Adrenal gland (tissue), 9 donors: ENCODE measurements at regions not wholly inside any gene's neighbourhood (a gene's known extent, or its start where the extent isn't known, plus 50 kb on each side); places are given as distances from the start of the nearest gene placed in this dataset.

ENCODE experiments used
- DNase-seq, 7 donors: peaks; one replicate each; pipeline ENCODE4 v3.0.0-alpha.2; 2019 to 2020
- H3K27ac ChIP-seq, 5 donors: fragments of 200-600 bp; sonication (generic) in 4 of 5; 1 replicate in 3 of 5; 2 replicates in 2 of 5; pipeline versions ENCODE4 v1.5.1 to v1.8.0; 2016 to 2020; ENCODE audit warnings: mild to moderate bottlenecking in 1 of 5
- H3K27me3 ChIP-seq: fragments of 200-600 bp; 2 replicates; pipeline ENCODE4 v1.8.0; 2021
- H3K36me3 ChIP-seq, 2 donors: fragments of 200-600 bp; replicated peaks in 1 of 2; 1 replicate in 1 of 2; 2 replicates in 1 of 2; pipeline versions ENCODE4 v1.5.1 to v1.8.0; 2018 to 2022
- H3K4me1 ChIP-seq, 2 donors: fragments of 200-600 bp; replicated peaks in 1 of 2; 1 replicate in 1 of 2; 2 replicates in 1 of 2; pipeline versions ENCODE4 v1.5.1 to v1.8.0; 2018 to 2021
- H3K4me3 ChIP-seq, 4 donors: fragments of 200-600 bp; sonication (generic) in 3 of 4; one replicate each; pipeline ENCODE4 v1.5.1; 2016 to 2018
- H3K9me3 ChIP-seq, 3 donors: fragments of 200-600 bp; sonication (generic) in 1 of 3; replicated peaks in 1 of 3; 1 replicate in 2 of 3; 2 replicates in 1 of 3; pipeline versions ENCODE4 v1.5.1 to v1.8.0; 2016 to 2021
- CTCF ChIP-seq, 6 experiments: fragments of 450-650 bp in 4 of 6; fragments of 200-600 bp in 2 of 6; sonication (generic) in 1 of 6; IDR thresholded peaks; 1 replicate in 5 of 6; 2 replicates in 1 of 6; pipeline versions ENCODE4 v1.5.1 to v1.8.0; 2016 to 2021; ENCODE audit warnings: antibody characterized with exemption in 6 of 6, mild to moderate bottlenecking in 2 of 6, moderate library complexity in 1 of 6
- POLR2A ChIP-seq, 2 donors: fragments of 450-650 bp; IDR thresholded peaks; one replicate each; pipeline ENCODE4 v1.6.1; 2017; ENCODE audit warnings: antibody characterized with exemption in 2 of 2, mild to moderate bottlenecking in 2 of 2, moderate library complexity in 1 of 2
- WGBS, 4 donors: extraction: QIAGEN DNeasy Blood & Tissue Kit in 2 of 4; methylation state at CpG; one replicate each; pipeline versions ENCODE4 v1.1.5 to v1.1.7; 2013 to 2017; 5-methylcytosine and 5-hydroxymethylcytosine counted together
- intact Hi-C, 2 donors: fragments of 100-400 bp; cut with DNase I; formaldehyde crosslinking; loops; one replicate each; pipeline versions ENCODE4 v1.14.1 to v1.15.0; 2022 to 2023
- donor health status: healthy with polysubstance abuse.
- donor health status: Bipolar disorder and iron deficiency.
- donor health status: DM: yes; HTN: yes; CAD: no.
- donor health status: DM: no; HTN: no; CAD: no.
- donor health status: DM: no; HTN: no; CAD: no.

GRCh38 chr3:34872406-34872805 lies 766.9 kb upstream of the ARPP21 start:
- no peaks in the 10 kb centered on the region for H3K4me1 ChIP-seq
- H3K27ac ChIP-seq: no peak overlapping the region
- 85 to 92% (median 87%) methylated on average over 7 of the region's 7 CpGs for WGBS, 4 donors
- intact Hi-C loops: no loop called here
- no peak for DNase-seq
- H3K36me3 ChIP-seq: no peaks in the 10 kb centered on the region
- no peak overlapping the region for H3K4me3 ChIP-seq
- no peaks in the 10 kb centered on the region for H3K9me3 ChIP-seq
- no peak for TF ChIP-seq CTCF (IDR thresholded peaks at IDR 0.05)
- TF ChIP-seq POLR2A (IDR thresholded peaks at IDR 0.05): no peak
- H3K27me3 ChIP-seq: no peaks in the 10 kb centered on the region

- intact Hi-C loops: no loop called here
- Histone ChIP-seq H3K36me3 (no peaks in the 10 kb centered on the region), H3K4me3 (no peak overlapping the region)
Observed at GRCh38 chr3:34876997-34877396, 762.3 kb upstream of the ARPP21 start.

GRCh38 chr3:34878488-34878887 lies 760.8 kb upstream of the ARPP21 start:
- Histone ChIP-seq H3K27me3 (no peaks in the 10 kb centered on the region), H3K4me3 (no peak overlapping the region), H3K36me3 (no peaks in the 10 kb centered on the region), H3K4me1 (no peaks in the 10 kb centered on the region), H3K27ac (no peak overlapping the region), H3K9me3 (no peaks in the 10 kb centered on the region)
- no peak for TF ChIP-seq CTCF (IDR thresholded peaks at IDR 0.05)
- TF ChIP-seq POLR2A (IDR thresholded peaks at IDR 0.05): no peak
- DNase-seq: no peak
- WGBS, 4 donors: 76 to 88% (median 85%) methylated on average over 1 of the region's 1 CpG
- intact Hi-C loops: no loop called here

More at GRCh38 chr3:34876997-34877396, 762.3 kb upstream of the ARPP21 start:
- H3K27ac ChIP-seq: no peak overlapping the region
- no peak for TF ChIP-seq CTCF (IDR thresholded peaks at IDR 0.05)
- no peak for TF ChIP-seq POLR2A (IDR thresholded peaks at IDR 0.05)
- no peak for DNase-seq
- H3K9me3 ChIP-seq: no peaks in the 10 kb centered on the region
- no peaks in the 10 kb centered on the region for H3K27me3 ChIP-seq
- no peaks in the 10 kb centered on the region for H3K4me1 ChIP-seq

- DNase-seq: no peak
- intact Hi-C loops: no loop called here
- H3K27ac ChIP-seq: no peak overlapping the region
Observed at GRCh38 chr3:34881026-34881425, 758.3 kb upstream of the ARPP21 start.

More at GRCh38 chr3:34881026-34881425, 758.3 kb upstream of the ARPP21 start:
- no peak for TF ChIP-seq POLR2A (IDR thresholded peaks at IDR 0.05)
- TF ChIP-seq CTCF (IDR thresholded peaks at IDR 0.05): no peak
- WGBS, 4 donors: 16 to 27% (median 22%) methylated on average over 1 of the region's 1 CpG
- Histone ChIP-seq H3K4me3 (no peak overlapping the region), H3K9me3 (no peaks in the 10 kb centered on the region), H3K27me3 (no peaks in the 10 kb centered on the region), H3K36me3 (no peaks in the 10 kb centered on the region), H3K4me1 (no peaks in the 10 kb centered on the region)
